PC-3 (cell line): ENCODE measurements at regions not wholly inside any gene's neighbourhood (a gene's known extent, or its start where the extent isn't known, plus 50 kb on each side); places are given as distances from the start of the nearest gene placed in this dataset.

ENCODE experiments used
- EZH2 ChIP-seq: fragments of 300-600 bp; sonication (generic); IDR thresholded peaks from one replicate; pipeline ENCODE4 v1.6.1; 2017; ENCODE audit warnings: antibody characterized with exemption, mild to moderate bottlenecking, low read length; ENCODE audit not compliant: unreplicated experiment
- EZH2phosphoT487 ChIP-seq: fragments of 300-600 bp; sonication (generic); IDR thresholded peaks from 2 replicates; pipeline ENCODE4 v1.6.1; 2018; ENCODE audit warnings: mild to moderate bottlenecking, antibody characterized with exemption, low read length, borderline replicate concordance
- TF ChIP-seq, protein P1 (sequence below): fragments of 300-600 bp; sonication (generic); conservative IDR thresholded peaks from 2 replicates; pipeline ENCODE4 v1.5.1; 2017; ENCODE audit warnings: antibody characterized with exemption, low read depth, mild to moderate bottlenecking, low read length

DNA sequence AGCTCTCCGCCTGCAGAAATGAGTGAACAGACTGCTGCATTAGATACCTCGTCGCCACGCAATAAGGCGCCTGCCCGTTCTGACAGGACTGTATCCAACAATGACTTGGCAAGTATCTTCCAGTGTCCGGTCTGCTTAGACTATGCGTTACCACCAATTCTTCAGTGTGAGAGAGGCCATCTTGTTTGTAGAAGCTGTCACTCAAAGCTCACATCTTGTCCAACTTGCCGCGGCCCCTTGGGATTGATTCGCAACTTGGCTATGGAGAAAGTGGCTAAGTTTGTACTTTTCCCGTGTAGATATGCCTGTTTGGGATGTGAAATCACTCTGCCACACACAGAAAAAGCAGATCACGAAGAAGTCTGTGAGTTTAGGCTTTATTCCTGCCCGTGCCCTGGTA is 172.0 kb upstream of the MAGEB16 start:
- no peak for TF ChIP-seq EZH2
- TF ChIP-seq, protein P1, sequence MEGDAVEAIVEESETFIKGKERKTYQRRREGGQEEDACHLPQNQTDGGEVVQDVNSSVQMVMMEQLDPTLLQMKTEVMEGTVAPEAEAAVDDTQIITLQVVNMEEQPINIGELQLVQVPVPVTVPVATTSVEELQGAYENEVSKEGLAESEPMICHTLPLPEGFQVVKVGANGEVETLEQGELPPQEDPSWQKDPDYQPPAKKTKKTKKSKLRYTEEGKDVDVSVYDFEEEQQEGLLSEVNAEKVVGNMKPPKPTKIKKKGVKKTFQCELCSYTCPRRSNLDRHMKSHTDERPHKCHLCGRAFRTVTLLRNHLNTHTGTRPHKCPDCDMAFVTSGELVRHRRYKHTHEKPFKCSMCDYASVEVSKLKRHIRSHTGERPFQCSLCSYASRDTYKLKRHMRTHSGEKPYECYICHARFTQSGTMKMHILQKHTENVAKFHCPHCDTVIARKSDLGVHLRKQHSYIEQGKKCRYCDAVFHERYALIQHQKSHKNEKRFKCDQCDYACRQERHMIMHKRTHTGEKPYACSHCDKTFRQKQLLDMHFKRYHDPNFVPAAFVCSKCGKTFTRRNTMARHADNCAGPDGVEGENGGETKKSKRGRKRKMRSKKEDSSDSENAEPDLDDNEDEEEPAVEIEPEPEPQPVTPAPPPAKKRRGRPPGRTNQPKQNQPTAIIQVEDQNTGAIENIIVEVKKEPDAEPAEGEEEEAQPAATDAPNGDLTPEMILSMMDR, result no peak
- no peak for TF ChIP-seq EZH2phosphoT487
